HepG2 (cell line): ENCODE measurements at regions not wholly inside any gene's neighbourhood (a gene's known extent, or its start where the extent isn't known, plus 50 kb on each side); places are given as distances from the start of the nearest gene placed in this dataset.

Source experiments
- ATAC-seq: fragments of 200-7000 bp; cut with Tn5 transposase; 3 replicates; pipeline ENCODE4 v1.9.1; 2020; ENCODE audit warnings: mild to moderate bottlenecking, moderate library complexity
- BruUV-seq: library from RNA; stranded (reverse); fragments of 400-500 nt; replicated peaks from 2 replicates; lab custom pipeline; 2021; lab: Mats Ljungman, UMichigan
- CTCF ChIA-PET: fragments of 300-600 bp; formaldehyde crosslinking; extraction: SDS; loops from one replicate; lab custom pipeline; 2021; ENCODE audit warnings: low total read pairs, inconsistent platforms, low intra/inter-chr PET ratio; lab: Yijun Ruan, JAX
- POLR2A ChIA-PET: fragments of 350-600 bp; sonication (Branson Sonifier 250); formaldehyde crosslinking; loops from one replicate; lab custom pipeline; 2020; ENCODE audit warnings: antibody characterized with exemption, inconsistent platforms; lab: Yijun Ruan, JAX
- DNase-seq: peaks from one replicate; pipeline ENCODE4 v3.0.0-alpha.2; 2015; ENCODE audit warnings: low spot score
- FAIRE-seq: peaks from 3 replicates; lab custom pipeline; 2011; peaks lifted over from hg19 to GRCh38; lab: Jason Lieb, UNC
- H2AFZ ChIP-seq: one replicate; pipeline ENCODE4 v1.6.1; 2011; ENCODE audit warnings: low read length, inconsistent platforms
- H3K27ac ChIP-seq: fragments of 300-600 bp; 3 replicates; pipeline ENCODE4 v1.8.0; 2011; ENCODE audit warnings: mixed run types, mild to moderate bottlenecking, mixed read lengths, low read length, inconsistent platforms; ENCODE audit not compliant: insufficient read depth; ENCODE audit errors: extremely low read length
- H3K27me3 ChIP-seq, 2 experiments: fragments of 200-600 bp in 1 of 2; 2 replicates in 1 of 2; 3 replicates in 1 of 2; pipeline versions ENCODE4 v1.6.0 to v1.8.0; 2011; ENCODE audit warnings: low read length in 2 of 2, mild to moderate bottlenecking in 2 of 2, moderate library complexity in 2 of 2, inconsistent platforms in 1 of 2; ENCODE audit not compliant: insufficient read depth in 2 of 2, control insufficient read depth in 1 of 2
- H3K36me3 ChIP-seq, 2 experiments: fragments of 200-600 bp in 1 of 2; replicated peaks in 1 of 2; 2 replicates in 1 of 2; 3 replicates in 1 of 2; pipeline versions ENCODE4 v1.5.1 to v1.8.0; 2011; ENCODE audit warnings: low read length in 2 of 2, inconsistent platforms in 1 of 2; ENCODE audit not compliant: insufficient read depth in 2 of 2, control insufficient read depth in 1 of 2
- H3K4me1 ChIP-seq: 2 replicates; pipeline ENCODE4 v1.5.1; 2012; ENCODE audit warnings: low read length, inconsistent platforms; ENCODE audit not compliant: insufficient read depth
- H3K4me2 ChIP-seq: 2 replicates; pipeline ENCODE4 v1.6.0; 2011; ENCODE audit warnings: low read depth, low read length, inconsistent platforms
- H3K4me3 ChIP-seq, 3 experiments: fragments of 200-600 bp in 1 of 3; sonication (generic), shearing (Covaris generic) in 1 of 3; replicated peaks in 1 of 3; 2 replicates each; pipeline ENCODE4 v1.5.1; 2011 to 2016; ENCODE audit warnings: low read length in 3 of 3, inconsistent platforms in 2 of 3, low read depth in 2 of 3, mild to moderate bottlenecking in 2 of 3, control low read depth in 1 of 3, mixed read lengths in 1 of 3; ENCODE audit not compliant: insufficient read depth in 1 of 3
- H3K79me2 ChIP-seq: one replicate; pipeline ENCODE4 v1.6.1; 2011; ENCODE audit warnings: low read length, inconsistent platforms; ENCODE audit not compliant: insufficient read depth
- H3K9ac ChIP-seq: 2 replicates; pipeline ENCODE4 v1.6.0; 2011; ENCODE audit warnings: mild to moderate bottlenecking, low read depth, low read length, inconsistent platforms; ENCODE audit not compliant: insufficient read depth
- H3K9me3 ChIP-seq: 2 replicates; pipeline ENCODE4 v1.5.1; 2012; ENCODE audit warnings: mild to moderate bottlenecking, low read length
- H4K20me1 ChIP-seq: 2 replicates; pipeline ENCODE4 v1.6.0; 2011; ENCODE audit warnings: inconsistent platforms, mild to moderate bottlenecking, low read length, moderate library complexity; ENCODE audit not compliant: insufficient read depth
- AKAP8 ChIP-seq: sonication (generic); formaldehyde crosslinking; IDR thresholded peaks from 2 replicates; pipeline ENCODE4 v1.5.1; 2020; ENCODE audit warnings: mild to moderate bottlenecking, missing genetic modification reagents
- ARHGAP35 ChIP-seq: sonication (generic); formaldehyde crosslinking; IDR thresholded peaks from 2 replicates; pipeline ENCODE4 v1.9.0; 2022; ENCODE audit warnings: mild to moderate bottlenecking, inconsistent platforms, moderate library complexity, missing genetic modification reagents, borderline replicate concordance
- CAMTA2 ChIP-seq: sonication (generic); formaldehyde crosslinking; IDR thresholded peaks from 2 replicates; pipeline ENCODE4 v1.4.0; 2020; ENCODE audit warnings: mild to moderate bottlenecking, missing genetic modification reagents, borderline replicate concordance
- ETV5 ChIP-seq: IDR thresholded peaks from 2 replicates; pipeline ENCODE4 v1.6.1; 2018; ENCODE audit warnings: missing biosample characterization, missing genetic modification reagents, inconsistent platforms, borderline replicate concordance
- GPN1 ChIP-seq: sonication (generic); formaldehyde crosslinking; IDR thresholded peaks from 2 replicates; pipeline ENCODE4 v1.5.1; 2020; ENCODE audit warnings: missing genetic modification reagents, borderline replicate concordance
- GZF1 ChIP-seq: sonication (generic); formaldehyde crosslinking; IDR thresholded peaks from 2 replicates; pipeline ENCODE4 v1.5.1; 2020; ENCODE audit warnings: mild to moderate bottlenecking, missing genetic modification reagents
- MAF1 ChIP-seq: sonication (generic); formaldehyde crosslinking; IDR thresholded peaks from 2 replicates; pipeline ENCODE4 v1.5.0; 2020; ENCODE audit warnings: missing genetic modification reagents, borderline replicate concordance
- SNRNP70 ChIP-seq: fragments of 200-400 bp; formaldehyde crosslinking; IDR thresholded peaks from 2 replicates; pipeline ENCODE4 v1.6.1; 2017; ENCODE audit warnings: mild to moderate bottlenecking, low read depth, low read length, moderate library complexity
- SRF ChIP-seq: IDR thresholded peaks from 2 replicates; pipeline ENCODE4 v1.6.1; 2011; ENCODE audit warnings: mild to moderate bottlenecking, low read depth, low read length, moderate library complexity
- TBL1XR1 ChIP-seq: fragments of 150-350 bp; IDR thresholded peaks from 2 replicates; pipeline ENCODE4 v1.6.1; 2014; ENCODE audit warnings: borderline replicate concordance, low read length; ENCODE audit not compliant: partially characterized antibody
- ZBTB26 ChIP-seq: IDR thresholded peaks from 2 replicates; pipeline ENCODE4 v1.6.1; 2016; ENCODE audit warnings: missing compliant biosample characterization, missing genetic modification reagents, borderline replicate concordance
- ZGPAT ChIP-seq: IDR thresholded peaks from 2 replicates; pipeline ENCODE4 v1.6.1; 2016; ENCODE audit warnings: mild to moderate bottlenecking
- ZNF142 ChIP-seq: sonication (generic); formaldehyde crosslinking; IDR thresholded peaks from 2 replicates; pipeline ENCODE4 v1.4.0; 2020; ENCODE audit warnings: missing genetic modification reagents
- ZNF17 ChIP-seq: sonication (generic); formaldehyde crosslinking; IDR thresholded peaks from 2 replicates; pipeline ENCODE4 v1.5.0; 2020; ENCODE audit warnings: mild to moderate bottlenecking, missing genetic modification reagents
- ZNF207 ChIP-seq: fragments of 450-650 bp; IDR thresholded peaks from 2 replicates; pipeline ENCODE4 v1.6.1; 2016; ENCODE audit warnings: antibody characterized with exemption, borderline replicate concordance
- ZNF275 ChIP-seq: sonication (generic); formaldehyde crosslinking; IDR thresholded peaks from 2 replicates; pipeline ENCODE4 v1.8.0; 2022; ENCODE audit warnings: missing genetic modification reagents, mild to moderate bottlenecking, inconsistent platforms, borderline replicate concordance
- WGBS: methylation state at CpG from one replicate; pipeline ENCODE4 v1.1.6; 2017; ENCODE audit warnings: low lambda C conversion rate; 5-methylcytosine and 5-hydroxymethylcytosine counted together
- in situ Hi-C: cut with HindIII; loops from 2 replicates; pipeline ENCODE4 v1.10.0; 2017; ENCODE audit warnings: low pct_unique_long_range_greater_than_20kb; ENCODE audit not compliant: extremely low pct_ligation_motif_present
- intact Hi-C: fragments of 100-400 bp; cut with micrococcal nuclease; formaldehyde crosslinking; loops from one replicate; pipeline ENCODE4 v1.10.0; 2022; ENCODE audit not compliant: unreplicated experiment

GRCh38 chr3:104461431-104461830, 905.3 kb upstream of the ALCAM start:
- Histone ChIP-seq H3K79me2 (no peaks in the 10 kb centered on the region), H3K9ac (no peak overlapping the region), H3K27ac (no peak overlapping the region), H3K4me2 (no peak overlapping the region), H3K36me3 (no peaks in the 10 kb centered on the region), H4K20me1 (no peaks in the 10 kb centered on the region), H3K4me1 (no peaks in the 10 kb centered on the region), H3K27me3 (no peaks in the 10 kb centered on the region), H2AFZ (no peak overlapping the region), H3K4me3 (no peak overlapping the region), H3K9me3 (no peaks in the 10 kb centered on the region)
- ATAC-seq (no peak), FAIRE-seq (no peak), DNase-seq (no peak)
- WGBS, result 11% methylated on average over 1 of the region's 1 CpG
- in situ Hi-C loops, result no loop called here
- ChIA-PET POLR2A (no interaction called here), CTCF (no interaction called here)
- intact Hi-C loops, result no loop called here
- BruUV-seq, result no TSS peak
- TF ChIP-seq MAF1 (CRISPR knock-in tag), result no peak
- TF ChIP-seq ZNF17 (CRISPR knock-in tag), result no peak
- no peak for TF ChIP-seq ZNF275 (CRISPR knock-in tag)
- TF ChIP-seq ZGPAT (CRISPR knock-in tag), result no peak
- no peak for TF ChIP-seq ETV5
- TF ChIP-seq AKAP8, result no peak
- TF ChIP-seq TBL1XR1, result no peak
- TF ChIP-seq CAMTA2 (CRISPR knock-in tag), result no peak
- no peak for TF ChIP-seq ZNF142 (CRISPR knock-in tag)
- no peak for TF ChIP-seq GZF1 (CRISPR knock-in tag)
- no peak for TF ChIP-seq ZBTB26
- TF ChIP-seq ZNF207, result no peak
- no peak for TF ChIP-seq SNRNP70
- no peak for TF ChIP-seq GPN1 (CRISPR knock-in tag)
- TF ChIP-seq ARHGAP35 (CRISPR knock-in tag), result no peak
- TF ChIP-seq SRF, result no peak
